C4-2B (cell line): ENCODE measurements at regions not wholly inside any gene's neighbourhood (a gene's known extent, or its start where the extent isn't known, plus 50 kb on each side); places are given as distances from the start of the nearest gene placed in this dataset.

ENCODE experiments used
- H3K27ac ChIP-seq: fragments of 450-650 bp; 2 replicates; pipeline ENCODE4 v1.5.1; 2017
- ZFX ChIP-seq: fragments of 450-650 bp; IDR thresholded peaks from 2 replicates; pipeline ENCODE4 v1.6.1; 2017
- TF ChIP-seq, protein P1 (sequence below): fragments of 450-650 bp; conservative IDR thresholded peaks from 2 replicates; pipeline ENCODE4 v1.5.1; 2017; ENCODE audit warnings: mild to moderate bottlenecking

DNA sequence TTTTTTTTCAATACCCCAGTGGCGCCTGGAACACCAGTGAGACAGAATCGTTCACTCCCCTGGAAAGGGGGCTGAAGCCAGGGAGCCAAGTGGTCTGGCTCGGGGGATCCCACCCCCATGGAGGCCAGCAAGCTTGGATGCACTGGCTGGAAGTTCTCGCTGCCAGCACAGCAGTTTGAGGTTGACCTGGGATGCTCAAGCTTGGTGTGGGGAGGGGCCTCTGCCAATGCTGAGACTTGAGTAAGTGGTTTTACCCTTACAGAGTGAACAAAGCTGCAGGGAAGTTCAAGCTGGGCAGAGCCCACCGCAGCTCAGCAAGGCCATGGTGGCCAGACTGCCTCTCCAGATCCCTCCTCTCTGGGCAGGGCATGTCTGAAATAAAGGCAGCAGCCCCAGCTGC, 276.2 kb upstream of the CNTN6 start:
- no peak overlapping the region for H3K27ac ChIP-seq
- TF ChIP-seq, protein P1, sequence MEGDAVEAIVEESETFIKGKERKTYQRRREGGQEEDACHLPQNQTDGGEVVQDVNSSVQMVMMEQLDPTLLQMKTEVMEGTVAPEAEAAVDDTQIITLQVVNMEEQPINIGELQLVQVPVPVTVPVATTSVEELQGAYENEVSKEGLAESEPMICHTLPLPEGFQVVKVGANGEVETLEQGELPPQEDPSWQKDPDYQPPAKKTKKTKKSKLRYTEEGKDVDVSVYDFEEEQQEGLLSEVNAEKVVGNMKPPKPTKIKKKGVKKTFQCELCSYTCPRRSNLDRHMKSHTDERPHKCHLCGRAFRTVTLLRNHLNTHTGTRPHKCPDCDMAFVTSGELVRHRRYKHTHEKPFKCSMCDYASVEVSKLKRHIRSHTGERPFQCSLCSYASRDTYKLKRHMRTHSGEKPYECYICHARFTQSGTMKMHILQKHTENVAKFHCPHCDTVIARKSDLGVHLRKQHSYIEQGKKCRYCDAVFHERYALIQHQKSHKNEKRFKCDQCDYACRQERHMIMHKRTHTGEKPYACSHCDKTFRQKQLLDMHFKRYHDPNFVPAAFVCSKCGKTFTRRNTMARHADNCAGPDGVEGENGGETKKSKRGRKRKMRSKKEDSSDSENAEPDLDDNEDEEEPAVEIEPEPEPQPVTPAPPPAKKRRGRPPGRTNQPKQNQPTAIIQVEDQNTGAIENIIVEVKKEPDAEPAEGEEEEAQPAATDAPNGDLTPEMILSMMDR: no peak
- TF ChIP-seq ZFX: no peak

DNA sequence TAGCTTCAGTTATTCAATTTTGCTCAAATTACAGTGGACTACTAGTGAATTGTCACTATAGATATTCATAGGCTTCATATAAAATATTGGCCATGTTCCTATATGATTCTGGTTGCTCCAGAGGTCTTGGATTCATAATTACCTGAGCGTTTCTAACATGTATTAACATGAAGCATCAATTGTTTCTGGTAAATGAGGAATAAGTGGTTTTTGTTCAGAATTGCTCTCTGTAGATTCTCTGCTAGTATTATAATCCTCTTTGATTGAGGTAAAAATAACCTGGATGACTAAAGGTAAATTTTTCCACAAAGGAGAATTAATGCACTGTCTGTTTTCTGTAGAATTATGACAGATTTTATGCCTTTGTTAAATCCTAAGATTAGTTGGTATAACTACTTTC, 258.1 kb upstream of the CNTN6 start:
- TF ChIP-seq ZFX: no peak
- TF ChIP-seq, protein P1: no peak
- no peak overlapping the region for H3K27ac ChIP-seq

DNA sequence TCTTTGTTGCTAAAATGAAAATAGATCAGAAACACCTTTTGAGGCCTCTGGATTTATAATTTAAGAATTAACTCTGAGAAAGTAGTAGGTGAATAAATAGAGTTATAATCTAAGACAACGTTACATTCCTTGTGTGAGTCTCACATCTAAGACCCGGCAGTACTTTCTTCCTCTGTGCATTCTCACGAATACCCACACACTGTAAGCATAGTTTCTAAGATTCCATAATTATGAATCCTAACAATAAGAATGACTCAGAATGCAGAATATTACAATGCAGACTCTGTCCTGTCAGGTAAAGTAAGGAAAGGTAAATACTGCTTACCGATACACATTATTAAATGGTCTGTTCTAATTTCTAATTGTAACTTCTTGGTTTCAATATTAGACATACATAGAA, 257.7 kb upstream of the CNTN6 start:
- TF ChIP-seq, protein P1: no peak
- TF ChIP-seq ZFX: no peak
- no peak overlapping the region for H3K27ac ChIP-seq

DNA sequence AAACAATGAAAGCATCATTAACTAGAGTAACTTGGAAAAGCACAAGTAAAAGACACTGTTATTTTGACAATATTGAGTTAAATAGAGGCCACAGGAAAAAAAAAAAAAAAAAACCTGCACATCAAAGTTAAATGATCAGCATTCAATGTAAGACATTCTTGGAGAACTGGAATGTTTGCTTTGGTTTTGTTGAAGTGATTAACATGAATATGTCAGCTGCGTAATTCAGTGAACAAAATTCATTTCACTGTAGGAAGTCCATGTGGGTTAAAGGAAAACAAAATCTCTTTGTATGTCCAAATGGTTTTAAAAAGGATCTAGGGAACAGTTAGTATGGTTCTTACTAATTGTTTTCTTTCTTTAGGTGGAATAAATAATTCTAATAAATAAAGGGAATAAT, 252.8 kb upstream of the CNTN6 start:
- no peak overlapping the region for H3K27ac ChIP-seq
- TF ChIP-seq ZFX: no peak
- TF ChIP-seq, protein P1: no peak

GRCh38 chr3:851098-851790, 241.6 kb upstream of the CNTN6 start:
- no peak overlapping the region for H3K27ac ChIP-seq
- TF ChIP-seq, protein P1: no peak
- no peak for TF ChIP-seq ZFX

GRCh38 chr3:852033-852432, 240.8 kb upstream of the CNTN6 start:
- H3K27ac ChIP-seq: no peak overlapping the region
- TF ChIP-seq ZFX: no peak
- TF ChIP-seq, protein P1: peak; percentile 9; the same call in 1 of the 2 replicates

DNA sequence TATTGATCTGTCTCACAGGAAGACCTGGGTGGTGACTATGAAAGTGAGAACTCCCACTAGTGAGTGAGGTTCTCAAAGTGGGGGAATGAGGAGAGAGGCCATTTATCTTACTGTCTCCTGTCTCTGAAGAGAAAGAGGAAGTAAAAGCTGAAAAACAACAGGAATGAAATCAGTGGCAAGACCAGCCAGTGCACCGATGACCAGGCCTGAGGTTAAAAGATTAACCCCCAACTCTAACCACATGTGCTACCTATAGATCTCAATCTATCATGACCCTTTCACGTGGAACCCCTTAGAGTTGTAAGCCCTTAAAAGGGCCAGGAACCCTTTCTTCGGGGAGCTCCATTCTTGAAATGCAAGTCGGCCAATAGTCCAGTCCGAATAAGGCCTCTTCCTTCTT, 239.3 kb upstream of the CNTN6 start:
- TF ChIP-seq ZFX: no peak
- TF ChIP-seq, protein P1: no peak
- no peak overlapping the region for H3K27ac ChIP-seq
